HL-60 (cell line): ENCODE measurements at regions not wholly inside any gene's neighbourhood (a gene's known extent, or its start where the extent isn't known, plus 50 kb on each side); places are given as distances from the start of the nearest gene placed in this dataset.

Source experiments
- CTCF ChIP-seq: IDR thresholded peaks from one replicate; pipeline ENCODE4 v1.5.1; 2011; ENCODE audit warnings: low read length, control low read depth, inconsistent platforms; ENCODE audit not compliant: insufficient read depth
- REST ChIP-seq: IDR thresholded peaks from 2 replicates; pipeline ENCODE4 v1.6.1; 2012; ENCODE audit warnings: low read depth; ENCODE audit not compliant: insufficient replicate concordance
- SPI1 ChIP-seq: IDR thresholded peaks from 2 replicates; pipeline ENCODE4 v1.6.1; 2012; ENCODE audit warnings: low read depth, mild to moderate bottlenecking, borderline replicate concordance

- TF ChIP-seq REST (no peak), CTCF (no peak), SPI1 (no peak)
These were observed 77.2 kb upstream of the MYOCD start for GRCh38 chr17:12588531-12588930.
